ENCODE measurements at regions not wholly inside any gene's neighbourhood (a gene's known extent, or its start where the extent isn't known, plus 50 kb on each side); places are given as distances from the start of the nearest gene placed in this dataset.

DNA sequence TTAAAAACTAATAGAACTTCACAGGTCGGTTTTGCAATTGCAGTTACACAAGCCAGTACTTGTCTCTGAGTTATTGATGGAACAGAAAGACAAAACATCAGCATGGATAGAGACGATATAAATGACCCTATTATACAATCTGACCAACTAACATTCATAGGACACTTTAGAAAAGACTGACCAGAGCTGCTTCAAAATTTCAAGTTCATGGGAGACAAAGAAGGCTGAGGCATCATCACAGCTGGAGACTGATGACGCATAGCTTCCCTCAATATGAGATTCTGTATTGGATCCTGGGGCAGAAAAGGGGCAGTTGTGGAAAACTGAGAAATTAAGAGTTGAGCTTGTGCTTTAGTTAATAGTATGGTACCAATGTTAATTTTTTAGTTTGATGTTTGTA is 174.0 kb downstream of the THBS2 start:
- DNase-seq: no peak

DNA sequence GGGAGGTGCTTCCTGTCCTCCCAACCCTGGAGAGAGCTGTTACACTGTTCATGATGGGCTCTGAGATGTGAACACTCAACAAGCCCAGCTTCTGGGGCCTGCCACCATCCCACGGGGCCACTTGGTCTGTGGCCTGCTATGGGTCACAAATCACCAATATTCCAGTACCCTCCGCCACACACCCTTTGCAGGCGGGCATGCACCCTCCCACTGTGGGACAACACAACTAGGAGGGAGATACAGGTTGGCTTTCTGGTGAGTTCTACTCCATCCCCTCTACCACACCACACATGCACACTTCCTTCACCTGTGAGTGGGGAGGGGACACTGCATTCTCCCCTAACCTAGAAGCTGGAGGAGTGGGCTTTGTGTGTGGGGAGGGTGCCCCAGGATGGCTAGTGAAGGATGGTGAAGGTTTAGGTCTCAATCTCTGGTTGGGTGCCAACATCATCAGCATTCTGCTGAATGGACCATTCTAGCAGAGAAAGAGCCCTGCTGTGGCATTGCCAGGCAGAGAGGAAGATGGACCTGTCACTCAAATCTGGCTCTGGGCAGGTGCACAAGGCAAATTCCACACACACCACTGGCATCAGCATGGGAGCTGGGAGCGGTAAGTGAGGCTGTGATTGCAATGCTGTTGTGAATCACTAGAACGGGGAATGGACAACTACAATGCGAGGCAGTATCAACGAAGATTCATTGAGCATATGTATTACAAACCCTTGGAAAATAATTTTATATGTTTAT is 175.1 kb downstream of the THBS2 start:
- no peak for DNase-seq

DNA sequence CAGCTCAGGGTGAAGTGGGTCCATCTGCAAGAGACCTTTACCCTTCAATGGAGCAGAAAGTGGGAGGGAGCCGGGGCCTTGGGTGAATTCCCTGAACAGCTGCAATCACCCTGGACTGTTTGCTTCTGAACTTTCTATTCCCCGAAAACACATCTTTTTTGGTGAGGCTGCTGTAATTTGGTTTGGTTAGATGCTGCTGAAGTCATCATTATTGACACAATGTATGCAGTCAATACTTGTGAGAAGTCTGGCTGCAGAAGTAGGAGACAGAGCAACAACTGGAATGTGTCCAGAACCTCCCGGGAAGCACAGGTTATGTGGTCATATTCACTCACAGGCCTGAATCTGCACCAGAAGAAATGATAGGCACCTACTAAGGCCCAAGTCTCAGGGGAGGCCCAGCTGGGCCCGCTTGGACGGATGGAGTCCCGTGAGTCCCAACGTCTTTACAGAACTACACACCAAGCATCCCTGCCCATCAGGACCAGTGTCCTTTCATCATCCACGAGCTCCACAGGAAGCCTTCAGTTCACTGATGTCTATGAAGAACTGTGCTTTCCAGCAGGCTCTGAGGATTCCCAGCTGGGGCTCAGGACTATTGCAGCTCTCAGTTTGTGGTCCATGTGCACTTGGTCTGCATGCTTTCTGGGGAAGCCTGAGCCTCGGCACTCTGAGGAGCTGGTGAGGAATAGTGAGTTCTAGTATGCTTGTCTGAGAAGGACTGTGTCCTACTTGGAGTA is 177.6 kb downstream of the THBS2 start:
- DNase-seq: no peak

DNA sequence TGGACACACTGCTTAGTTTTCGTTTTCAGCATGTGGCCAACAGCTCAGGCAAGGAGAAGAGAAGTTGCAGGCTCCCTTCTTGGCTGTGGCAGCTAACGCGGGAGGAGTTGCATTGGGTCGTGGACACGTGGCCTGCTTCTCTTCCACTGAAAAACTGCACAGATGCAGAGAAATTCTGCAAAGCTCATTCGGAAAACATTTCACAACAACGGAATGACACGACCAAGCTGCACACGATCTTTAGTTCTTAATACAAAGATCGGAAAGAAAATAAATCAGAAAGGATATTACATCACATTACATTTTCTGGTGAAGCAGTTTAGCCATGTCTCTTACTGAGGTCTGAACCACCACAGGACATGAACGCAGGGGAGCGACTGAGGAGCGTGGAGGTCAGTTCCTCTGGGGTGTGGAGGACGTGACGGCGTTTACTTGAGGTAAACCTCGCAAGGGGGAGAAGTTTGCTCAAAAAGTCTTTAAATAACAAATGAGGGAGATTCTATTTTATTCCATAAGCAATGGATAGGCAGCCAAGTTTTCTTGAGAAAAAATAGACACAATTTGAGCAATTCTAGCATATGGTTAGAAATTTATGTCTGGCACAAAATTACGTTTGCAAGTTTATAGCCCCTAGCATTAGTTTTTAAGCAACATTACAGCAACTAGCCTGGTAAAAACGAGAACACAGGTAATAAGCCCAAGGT is 178.3 kb downstream of the THBS2 start:
- DNase-seq: no peak

DNA sequence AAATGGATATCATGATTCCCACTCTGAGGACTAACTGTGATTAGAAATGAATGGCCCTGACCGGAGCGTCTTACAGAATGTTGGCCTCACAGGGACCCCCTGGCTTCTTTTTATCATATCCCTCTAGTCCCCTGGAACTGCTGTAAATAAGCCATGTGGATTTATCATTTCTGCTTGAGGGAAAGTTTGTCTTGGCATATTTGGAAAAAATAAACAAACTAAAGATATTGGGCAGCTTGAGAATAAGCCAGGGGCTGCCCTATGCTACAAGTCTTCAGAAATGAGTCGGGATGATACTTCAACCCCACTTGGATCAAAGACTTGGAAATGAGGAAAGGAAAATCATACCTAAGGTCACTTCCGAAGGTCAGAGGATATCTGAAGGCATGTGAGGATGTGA is 179.1 kb downstream of the THBS2 start:
- no peak for DNase-seq

DNA sequence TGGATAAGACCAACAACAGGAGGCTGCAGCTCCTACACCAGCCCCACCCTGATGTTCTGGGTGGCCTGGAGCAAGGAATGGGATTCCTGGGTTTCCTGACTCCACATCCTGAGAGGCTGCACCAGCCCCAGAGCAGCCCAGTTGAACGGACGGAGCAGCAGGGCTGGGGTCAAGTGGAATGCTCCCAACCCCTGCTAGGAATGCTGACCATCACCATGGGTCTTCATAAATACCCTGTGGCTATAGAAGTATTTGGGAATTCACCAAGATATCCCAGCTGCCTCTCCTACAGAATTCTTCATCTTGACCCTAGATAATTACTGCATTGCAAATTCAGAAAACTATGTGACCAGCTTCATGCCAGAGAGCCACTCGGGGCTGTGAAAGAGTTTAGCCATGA is 180.3 kb downstream of the THBS2 start:
- DNase-seq: no peak

DNA sequence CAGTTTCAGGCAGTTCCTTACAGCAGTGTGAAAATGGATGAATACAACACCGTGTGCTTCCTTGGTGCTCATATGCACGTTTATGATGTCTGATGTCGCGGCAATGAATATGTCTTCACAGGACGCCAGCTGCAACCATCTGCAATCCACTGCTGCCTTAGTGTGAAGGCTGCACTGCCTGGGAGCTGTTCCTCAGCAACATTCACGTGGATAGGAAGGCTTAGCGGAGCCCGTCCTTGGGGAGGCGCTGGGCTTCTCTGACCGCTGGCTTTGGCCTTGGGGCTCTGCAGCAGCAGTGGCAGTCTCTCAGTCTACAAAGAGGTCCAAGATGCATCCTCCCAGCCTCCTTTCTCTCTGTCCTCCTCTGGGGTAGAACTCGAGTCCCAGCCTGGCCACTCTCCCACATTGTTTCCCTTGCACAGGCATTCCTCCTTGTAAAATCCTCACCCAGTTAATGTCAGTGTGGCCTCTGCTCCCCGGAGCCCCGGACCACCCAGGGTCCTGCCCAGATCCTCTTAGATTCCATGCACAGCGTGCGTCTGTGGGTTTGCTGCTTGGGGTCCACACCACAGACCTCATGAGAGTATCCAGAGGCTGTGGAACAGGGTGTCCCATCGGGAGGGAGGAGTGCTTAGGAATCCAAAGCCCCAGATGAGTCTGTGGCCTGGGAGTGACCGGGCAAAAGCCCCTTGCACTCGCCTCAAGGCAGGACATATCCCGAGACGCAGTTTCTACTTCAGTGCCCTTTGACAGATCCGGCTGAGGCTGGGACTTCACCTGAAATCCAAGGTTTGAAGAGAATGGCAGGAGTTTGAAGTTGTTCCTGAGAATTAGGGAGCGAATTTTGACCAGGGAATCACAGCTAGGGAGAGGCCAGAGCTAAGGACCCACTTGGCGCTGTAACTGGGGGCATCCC is 181.3 kb downstream of the THBS2 start:
- no peak for DNase-seq

DNA sequence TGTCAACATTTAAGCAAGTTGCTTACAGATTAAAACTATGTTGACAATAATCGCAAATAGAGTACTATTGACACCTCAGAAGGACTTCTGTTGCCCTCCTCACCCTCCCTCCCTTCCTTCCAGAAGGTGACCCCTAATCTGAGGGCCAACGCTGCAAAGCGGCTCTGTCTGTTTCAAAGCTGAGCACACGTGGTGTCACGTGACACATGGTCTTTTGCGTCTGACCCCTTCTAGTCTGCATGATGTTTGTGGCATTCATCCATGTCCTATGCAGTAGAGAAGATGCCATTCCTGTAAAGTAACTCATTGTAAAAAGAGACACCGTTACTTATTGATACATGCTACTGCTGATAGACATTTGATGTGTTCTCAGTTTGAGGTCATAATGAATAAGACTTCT is 182.3 kb downstream of the THBS2 start:
- DNase-seq: no peak

DNA sequence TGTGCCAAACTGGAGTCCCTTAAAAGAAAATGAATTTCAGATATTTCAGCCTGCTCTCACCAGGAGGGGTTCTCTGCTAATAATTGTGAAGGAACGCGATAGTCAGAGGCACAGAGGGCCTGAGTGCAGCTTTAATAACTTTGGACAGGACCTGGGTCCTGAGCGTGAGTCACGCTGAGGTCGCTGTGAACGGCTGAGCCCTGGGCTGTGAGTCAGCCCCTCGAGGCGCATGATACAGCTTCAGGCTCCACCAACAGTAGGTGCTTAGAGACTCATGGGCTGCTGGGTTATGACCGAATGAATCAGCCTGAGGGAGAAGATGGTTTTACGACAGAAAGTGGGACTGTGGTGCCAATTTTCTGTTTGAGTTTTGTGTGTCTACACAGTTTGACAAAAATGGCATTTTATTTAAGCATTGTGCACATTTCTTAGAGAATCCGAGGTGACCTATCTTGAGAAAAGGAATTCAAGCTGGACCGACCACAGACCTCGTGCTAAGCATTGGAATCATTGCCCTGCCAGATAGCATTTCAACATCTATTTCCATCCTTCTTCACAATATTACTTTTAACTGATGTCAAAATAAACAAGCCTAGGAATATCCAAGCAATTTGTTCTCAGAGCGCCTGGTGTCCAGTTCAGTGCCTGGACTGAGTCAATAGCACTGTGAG is 183.0 kb downstream of the THBS2 start:
- no peak for DNase-seq

DNA sequence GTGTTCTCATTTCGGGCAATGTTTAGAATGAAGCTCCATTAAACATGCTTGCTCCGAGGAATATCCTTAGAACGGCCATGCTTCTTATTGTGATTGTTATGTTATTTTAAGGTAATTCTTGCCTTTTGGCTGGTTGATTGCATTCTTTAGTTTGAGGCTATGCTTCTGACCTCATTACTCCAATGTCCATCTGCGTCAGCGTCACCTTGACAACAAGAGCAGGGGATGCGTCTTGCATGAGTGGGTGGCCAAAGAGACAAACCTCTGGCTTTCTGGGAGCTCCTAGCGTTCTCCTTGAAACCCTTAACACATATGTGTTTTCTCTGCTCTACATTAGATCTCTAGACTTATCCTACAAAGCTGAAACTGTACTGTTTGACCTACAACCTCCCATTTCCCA is 184.3 kb downstream of the THBS2 start:
- no peak for DNase-seq

DNA sequence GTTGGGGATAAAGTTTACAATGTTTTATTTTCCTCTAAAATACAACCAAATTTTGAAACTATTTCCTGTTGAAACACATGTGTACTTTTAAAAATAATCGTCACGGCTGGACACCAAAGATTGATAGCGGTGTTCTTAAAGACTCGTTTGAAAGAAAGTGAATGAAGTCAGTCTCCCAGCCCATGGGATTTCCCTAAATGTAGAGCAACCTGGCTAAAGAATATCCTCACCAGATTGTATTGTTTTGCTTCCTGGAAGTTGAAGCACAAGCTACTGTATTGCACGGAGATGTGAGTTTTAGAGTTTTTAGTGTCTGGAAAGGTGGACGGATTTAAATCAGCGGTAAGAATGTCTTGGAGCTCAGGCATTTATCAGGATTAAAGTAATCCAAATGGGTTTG is 189.5 kb downstream of the THBS2 start:
- DNase-seq: no peak

DNA sequence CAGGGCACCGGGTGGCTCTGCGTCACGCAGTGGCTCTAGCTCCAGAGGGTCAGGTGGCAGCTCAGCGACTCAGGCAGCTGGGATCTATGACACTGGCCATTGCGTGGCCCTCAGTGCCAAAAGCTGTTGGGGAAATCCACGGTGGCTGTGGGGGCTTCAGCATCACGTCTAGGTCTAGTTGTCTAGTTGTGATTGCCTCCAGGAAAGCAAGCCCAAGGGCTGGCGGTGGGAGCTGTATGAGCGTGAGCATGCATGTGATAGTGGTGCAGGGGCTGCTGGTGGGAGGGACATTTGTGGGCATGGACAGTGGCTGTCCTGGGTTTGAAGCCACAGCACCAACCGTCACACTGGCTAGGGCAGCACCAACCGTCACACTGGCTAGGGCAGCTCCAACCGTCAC is 191.4 kb downstream of the THBS2 start:
- DNase-seq: no peak

DNA sequence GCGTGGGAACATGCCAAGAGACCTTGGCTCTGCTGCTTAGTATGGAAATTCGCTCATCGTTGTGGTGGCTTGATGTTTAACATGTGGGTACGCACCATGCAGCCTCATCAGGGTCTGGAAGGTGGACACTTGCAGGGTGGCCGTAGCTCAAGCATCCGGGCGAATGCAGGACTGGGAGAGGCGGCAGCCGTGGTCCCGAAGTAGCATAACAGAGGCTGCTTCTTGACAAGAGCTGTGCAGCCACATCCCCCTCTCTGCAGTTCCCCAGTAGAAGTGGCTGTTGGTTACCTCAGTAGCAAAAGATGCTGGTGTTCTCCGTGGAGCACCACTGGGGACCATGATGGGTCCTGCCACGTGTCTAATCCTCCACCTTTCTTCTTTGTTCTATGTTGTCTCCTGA is 195.0 kb downstream of the THBS2 start:
- DNase-seq: no peak

DNA sequence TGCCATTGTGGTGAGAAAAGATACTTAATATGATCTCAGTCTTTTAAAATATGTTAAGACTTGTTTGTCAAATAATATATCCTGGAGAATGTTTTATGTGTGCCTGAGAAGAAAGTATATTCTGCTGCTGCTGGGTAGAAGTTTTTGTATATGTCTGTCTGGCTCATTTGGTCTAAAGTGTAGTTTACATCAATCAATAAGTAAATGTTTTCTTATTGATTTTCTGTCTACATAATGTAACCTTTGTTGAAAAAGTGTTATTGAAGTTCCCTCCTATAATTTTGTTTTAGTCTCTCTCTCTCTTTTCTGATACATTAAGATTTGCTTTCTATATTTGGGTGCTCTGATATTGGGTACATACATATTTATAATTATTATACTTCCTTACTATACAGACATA is 201.2 kb downstream of the THBS2 start:
- DNase-seq: no peak

DNA sequence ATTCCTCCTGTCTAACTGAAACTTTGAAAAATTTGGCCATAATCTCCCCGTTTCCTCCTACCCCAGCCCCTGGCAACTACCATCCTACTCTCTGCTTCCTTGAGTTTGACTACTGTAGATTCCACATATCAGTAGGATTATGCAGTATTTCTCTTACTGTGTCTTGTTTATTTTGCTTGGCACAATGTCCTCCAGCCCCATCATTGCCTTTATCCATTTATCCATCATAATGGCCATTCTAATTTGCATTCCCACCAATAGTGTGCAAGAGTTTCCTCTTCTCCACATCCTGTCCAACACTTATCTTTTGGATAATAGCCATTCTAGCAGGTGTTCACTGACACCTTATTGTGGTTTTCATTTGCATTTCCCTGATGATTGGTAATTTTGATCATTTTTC is 202.3 kb downstream of the THBS2 start:
- no peak for DNase-seq

DNA sequence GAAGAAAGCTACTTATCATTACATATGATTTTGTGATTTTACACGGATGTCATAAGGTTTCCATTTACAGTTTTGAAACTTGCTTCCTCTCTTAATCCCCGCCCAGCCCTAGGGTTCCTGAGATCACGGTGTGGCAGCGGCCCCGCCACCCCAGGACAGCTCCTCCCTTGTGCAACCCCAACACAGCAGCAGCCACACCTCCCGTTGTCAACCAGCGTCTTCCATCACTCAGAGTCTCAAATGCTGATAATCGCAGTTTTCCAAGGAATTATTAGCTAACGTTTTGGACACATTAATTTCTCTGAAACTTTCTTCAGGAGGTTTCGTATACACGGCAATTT is 204.8 kb downstream of the THBS2 start:
- DNase-seq: no peak

DNA sequence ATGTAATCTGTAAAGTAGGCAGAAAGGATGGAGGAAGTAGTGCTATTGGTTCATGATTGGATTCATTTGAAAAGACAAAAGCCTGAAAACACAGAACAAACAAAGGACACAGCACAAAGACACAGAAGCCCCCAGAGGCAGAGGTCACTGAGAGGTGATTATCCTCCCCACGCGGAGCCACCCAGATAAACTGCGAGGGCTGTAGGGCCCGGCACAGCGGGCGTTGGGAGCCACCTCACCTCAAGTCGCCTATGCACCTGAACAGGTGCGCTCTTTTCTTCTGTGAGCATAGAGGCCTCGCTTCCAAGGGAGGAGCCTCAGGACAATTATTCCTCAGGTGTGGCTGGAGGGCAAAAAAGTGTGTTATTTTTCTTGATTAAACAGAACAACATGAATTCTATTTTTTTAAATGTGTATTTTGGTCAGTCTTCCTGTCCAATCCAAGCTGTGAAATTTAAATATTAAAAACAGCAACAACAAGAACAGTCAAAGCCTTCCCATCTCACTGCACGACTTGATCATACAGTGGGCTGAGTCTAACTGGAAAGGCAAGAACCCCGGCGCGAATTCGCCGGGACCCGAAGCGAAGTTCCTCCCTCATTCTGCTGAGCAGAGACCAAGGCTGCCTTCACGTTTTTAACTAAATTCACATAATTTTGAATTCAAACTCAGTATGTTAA is 205.3 kb downstream of the THBS2 start:
- no peak for DNase-seq

DNA sequence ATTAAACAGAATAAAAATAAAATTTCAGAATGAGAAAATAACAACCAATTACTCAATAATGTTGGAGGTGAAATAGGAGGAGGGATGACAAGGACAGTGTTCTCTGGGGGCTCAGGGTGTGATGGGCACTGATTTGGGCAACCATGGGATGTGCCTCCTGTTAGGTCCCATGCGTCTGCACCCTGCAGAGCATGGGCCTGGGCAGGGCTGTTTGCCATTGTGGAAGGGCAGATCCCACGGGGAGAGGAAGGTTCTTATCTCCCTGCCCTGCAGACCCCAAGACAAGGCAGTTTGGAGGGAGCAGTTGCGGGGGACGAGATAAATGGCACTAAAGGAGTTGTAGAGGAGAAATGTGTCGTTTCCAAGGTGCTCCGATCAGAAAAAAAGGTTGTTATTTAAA is 206.3 kb downstream of the THBS2 start:
- no peak for DNase-seq

DNA sequence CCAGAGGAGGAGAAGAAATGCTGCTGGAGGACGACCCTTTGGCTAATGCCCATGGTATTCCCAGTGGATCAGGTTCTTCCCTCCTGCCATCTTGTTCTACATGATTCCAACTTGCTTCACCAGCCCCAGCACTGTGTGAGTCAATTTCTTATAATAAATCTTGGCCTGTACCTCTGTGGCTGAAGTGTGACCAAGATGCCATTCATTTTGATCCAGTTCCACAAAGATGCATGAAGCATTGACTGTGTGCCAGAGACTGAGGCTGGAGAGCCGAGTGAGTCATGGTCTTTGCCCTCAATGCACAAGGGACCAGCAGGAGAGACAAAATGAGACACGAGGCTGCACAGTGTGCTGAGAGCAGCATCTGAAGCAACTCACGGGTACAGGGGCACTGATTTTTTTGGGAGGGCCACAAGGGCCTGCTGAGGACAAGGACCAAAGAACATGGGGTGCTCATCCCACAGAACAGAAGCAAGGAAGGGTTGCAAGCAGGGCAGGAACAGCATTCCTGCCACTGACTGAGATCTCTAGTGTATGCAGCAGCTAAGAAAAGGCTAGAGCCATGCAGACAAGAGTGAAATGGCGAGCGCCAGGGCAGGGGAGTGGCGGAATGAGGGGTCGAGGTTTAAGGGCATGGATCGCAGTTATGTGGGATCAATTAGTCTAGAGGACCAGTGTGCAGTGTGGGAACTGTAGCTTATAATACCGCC is 207.0 kb downstream of the THBS2 start:
- DNase-seq: no peak

DNA sequence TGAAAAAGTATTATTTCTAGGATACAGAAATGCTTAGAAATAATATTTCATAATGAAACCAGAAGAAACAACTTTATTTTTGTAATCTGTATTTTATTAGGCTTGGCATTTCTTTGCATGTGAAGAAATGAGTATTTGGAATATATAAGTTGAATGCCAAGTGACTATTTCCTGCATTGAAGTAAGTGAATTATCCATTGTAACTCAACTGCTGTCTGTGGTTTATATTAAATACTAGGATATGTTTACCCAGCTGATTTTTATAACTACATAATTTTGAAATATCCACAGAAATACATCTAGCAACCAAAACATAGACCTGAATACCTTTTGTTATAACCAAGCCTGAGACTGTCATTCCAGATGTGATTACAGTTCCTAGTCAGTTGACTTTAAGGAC is 207.6 kb downstream of the THBS2 start:
- DNase-seq: no peak

DNA sequence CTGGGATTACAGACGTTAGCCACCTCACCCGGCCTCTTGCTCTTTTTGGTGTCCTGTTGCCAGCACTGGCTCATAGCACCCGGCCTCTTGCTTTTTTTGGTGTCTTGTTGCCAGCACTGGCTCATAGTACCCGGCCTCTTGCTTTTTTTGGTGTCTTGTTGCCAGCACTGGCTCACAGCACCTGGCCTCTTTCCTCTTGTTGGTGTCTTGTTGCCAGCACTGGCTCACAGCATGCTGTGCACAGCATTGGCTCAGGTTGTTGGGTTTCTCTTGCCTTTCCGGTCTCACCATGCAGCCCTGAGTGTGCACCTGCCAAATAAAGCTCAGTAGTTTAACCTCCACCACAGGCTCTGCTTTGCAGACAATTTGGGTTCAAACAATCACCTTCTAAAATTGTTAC is 208.2 kb downstream of the THBS2 start:
- no peak for DNase-seq
